GM19099 (cell line): ENCODE measurements at regions not wholly inside any gene's neighbourhood (a gene's known extent, or its start where the extent isn't known, plus 50 kb on each side); places are given as distances from the start of the nearest gene placed in this dataset.

Experiments
- POLR2A ChIP-seq: IDR thresholded peaks from 3 replicates; pipeline ENCODE4 v1.6.1; 2011; ENCODE audit warnings: low read depth; ENCODE audit not compliant: insufficient read length; ENCODE audit errors: extremely low read depth

DNA sequence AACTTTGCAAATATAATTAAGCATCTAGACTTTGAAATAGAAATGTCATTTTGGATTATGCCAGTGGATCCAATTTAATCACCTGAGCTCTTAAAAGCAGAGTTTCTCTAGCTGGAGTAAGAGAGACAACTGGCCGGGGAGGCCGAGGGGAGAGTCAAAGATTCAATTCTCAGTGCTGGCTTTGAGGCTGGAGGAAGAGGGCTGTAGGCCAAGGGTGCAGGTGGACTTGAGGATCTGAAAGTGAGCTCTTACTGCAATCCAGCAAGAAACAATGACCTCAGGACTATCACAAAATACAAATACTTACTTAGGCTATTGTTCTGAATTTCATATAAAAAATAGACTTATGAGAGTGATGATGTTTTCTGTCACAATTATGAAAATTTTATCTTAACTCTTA is 814.5 kb downstream of the CBLN2 start:
- no peak for TF ChIP-seq POLR2A

DNA sequence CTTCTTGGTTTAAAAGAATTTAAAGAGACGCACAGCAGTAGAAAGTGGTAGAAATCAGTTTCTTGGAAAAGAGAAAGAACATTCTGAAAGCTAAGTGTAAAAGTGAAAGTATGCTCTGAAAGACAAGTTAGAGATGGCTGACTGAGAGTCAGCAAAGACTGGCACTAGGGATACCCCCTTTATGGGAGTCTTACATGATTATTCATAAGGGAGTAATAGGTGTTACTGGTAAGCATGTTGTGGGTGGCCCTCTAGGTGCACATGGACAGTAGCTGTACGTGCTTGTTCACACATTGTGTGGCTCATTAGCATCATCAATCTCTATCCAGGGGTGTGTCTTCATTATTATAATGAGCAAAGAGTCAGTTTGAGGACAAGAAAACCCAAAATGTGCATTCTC is 816.2 kb downstream of the CBLN2 start:
- no peak for TF ChIP-seq POLR2A

DNA sequence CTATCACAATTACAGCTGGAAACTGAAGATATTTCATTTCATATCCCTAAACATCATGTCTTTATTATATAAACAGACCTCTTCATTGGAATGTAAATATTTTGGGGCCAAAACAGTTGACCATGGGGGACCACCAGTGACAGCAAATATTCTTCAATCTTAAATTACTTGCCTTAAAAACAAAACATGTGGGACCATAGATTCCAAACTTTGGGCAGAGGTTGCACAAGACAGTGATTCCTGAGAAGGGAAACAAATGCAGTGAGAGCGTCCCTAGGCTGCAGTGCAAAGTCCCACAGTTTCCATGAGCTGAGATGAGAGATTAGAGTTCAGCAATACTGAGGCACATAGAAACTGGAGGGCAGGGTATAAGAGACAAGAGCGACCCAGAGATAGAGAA is 818.9 kb downstream of the CBLN2 start:
- no peak for TF ChIP-seq POLR2A

DNA sequence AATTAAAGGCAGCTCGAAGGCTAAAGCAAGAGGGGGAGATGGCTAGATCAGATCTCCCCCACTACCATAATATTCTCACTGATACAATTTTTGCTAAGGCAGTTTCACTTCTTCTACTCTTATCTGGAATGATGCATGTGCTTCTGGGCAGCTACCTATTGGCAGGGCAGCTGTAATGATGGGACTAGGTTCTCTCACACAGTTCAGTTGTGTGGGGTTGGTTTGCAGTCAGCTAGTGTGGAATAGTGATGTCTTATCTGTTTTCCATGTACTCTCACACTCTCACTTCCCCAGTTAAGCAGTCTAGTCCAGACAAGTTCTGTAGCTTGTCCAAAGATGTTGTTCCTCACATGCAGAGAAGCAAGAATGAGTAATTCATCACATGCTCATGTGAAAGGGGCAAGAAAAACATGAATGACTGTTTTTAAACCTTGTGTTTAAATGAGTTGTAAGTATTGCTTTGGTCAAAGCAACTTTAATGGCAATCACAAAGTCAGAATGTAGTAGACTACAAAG is 836.1 kb downstream of the CBLN2 start:
- TF ChIP-seq POLR2A: no peak

DNA sequence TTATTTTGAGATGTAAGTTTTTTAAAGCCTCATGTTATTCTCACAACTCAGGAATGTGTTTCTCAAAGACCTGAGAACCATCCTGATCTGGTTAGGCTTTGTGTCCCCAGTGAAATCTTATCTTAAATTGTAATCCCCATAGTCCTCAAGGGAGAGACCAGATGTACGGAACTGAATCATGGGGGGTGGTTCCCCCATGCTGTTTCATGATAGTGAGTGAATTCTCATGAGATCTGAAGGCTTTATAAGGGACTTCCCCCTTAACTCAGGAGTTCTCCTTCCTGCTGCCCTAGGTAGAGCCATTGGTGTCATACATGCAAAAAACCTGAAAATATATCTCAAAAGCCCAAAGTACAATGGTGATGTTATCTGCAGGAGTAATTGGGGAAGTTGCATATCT is 836.7 kb downstream of the CBLN2 start:
- TF ChIP-seq POLR2A: no peak

DNA sequence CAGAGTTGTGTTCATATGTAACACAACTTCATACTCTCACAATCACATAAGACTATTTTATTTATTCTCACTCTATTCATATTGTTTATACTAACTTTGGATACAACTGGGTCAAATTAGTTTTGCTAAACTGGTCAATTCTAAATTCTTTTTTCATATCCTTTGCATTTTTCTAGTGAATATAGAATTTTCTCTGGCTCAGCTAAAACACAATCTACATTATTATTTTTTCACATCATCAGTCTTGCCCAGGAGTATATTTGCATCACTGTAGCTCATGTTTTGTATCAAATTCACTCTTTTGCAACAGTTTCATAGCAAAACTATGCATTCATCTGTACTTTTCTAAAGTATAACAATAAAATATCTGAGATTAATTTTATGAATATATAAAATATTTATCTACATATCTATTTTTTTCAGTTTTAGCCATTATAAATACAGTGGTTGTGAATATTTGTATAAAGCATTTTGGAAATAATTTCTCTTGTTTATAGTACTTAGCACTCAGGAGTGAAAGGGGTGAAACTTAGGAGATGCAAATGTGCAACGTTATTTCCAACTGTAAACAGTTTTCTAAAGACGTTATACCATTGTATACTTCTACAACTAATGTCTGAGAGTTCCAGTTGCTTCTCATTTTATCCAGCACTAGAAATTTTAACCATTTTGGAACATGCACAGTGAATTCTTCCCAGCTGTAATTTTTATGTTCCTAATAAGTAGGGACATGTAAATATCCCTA is 854.6 kb downstream of the CBLN2 start:
- TF ChIP-seq POLR2A: no peak

DNA sequence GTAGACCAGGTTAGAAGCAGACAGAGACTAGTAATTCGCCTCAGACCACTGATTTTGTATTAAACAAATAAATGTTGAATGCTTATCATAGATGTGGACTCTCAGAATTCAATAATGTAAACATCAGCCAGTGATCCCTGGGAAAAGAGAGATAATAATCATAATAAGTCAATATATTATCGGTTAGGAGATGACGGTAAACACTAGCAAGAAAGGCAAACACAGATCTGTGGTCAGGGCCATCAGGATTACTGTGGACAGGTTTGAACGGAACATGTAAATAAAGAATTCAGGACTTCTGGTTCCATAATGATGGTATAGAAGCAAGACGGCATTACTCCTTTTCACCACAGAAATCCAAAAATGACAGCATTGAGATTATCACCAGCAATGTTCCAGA is 861.6 kb downstream of the CBLN2 start:
- TF ChIP-seq POLR2A: no peak

DNA sequence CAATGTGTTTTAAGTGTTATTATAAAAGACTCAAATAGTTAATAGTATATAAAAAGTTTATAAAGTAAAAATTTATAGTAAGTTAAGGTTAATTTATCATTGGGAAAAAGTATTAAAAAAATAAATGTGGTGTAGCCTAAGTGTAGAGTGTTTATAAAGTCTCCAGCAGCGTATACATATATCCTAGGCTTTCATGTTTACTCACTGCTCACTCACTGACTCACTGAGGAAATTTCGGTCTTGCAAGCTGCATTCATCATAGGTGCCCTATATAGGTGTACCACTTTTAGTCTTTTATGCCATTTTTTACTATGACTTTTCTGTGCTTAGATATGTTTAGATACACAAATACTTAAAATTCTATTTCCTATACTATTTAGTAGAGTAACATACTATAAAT is 866.0 kb downstream of the CBLN2 start:
- TF ChIP-seq POLR2A: no peak

DNA sequence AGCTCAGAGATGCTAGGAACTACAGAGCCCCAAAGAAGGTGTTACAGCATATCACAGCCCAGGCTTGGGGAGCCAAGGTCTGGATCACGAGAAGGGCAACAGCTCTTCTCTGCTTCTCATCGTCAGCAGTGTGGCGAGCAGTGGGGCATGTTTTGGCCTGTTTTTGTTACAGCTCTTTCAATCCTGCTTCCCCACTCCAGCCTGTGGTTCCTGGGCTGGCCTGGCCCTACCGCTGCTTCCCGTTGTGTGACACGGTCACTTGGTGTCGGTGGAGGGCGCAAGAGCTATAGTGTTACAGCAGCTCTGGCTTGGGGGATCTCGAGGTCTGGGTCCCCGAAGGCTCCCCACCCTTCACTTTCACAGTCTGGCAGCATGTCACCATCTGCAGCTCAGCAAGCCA is 870.2 kb downstream of the CBLN2 start:
- TF ChIP-seq POLR2A: no peak

DNA sequence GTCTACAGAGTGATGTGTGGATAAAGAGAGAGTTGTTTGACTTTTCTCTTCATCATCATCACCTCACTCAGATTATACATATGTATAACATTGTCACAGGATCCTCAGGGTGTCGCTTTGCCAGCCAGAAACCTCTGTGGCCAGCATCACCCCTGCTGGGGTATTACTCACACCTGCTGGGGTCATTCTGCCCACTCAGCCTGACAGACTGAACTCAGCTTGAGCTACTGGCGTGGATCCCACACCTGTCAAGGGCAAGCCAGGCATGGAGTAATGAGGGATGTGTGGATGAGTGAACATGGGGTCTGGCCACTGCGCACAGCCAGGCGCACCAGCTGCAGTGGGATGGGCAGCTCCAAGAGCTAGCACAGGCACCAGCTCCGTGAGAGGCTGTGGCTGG is 870.6 kb downstream of the CBLN2 start:
- no peak for TF ChIP-seq POLR2A

DNA sequence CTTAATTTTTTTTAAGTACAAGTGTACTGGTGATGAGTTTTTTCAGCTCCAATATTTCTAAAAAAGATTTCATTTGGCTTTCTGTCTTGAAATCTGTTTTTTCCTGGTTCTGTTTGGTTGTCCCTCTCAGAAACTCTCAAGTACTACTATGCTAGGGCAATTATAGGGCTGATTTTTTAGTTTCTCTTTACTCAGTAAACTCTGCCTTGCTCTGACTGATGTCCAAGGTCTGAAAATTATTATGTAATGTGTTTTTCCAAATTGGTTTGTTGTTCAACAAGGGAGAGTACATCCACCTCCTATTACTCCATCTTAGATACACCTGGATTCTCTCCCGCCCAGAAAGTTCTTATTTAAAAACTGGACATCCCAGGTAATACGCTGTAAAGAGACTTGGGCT is 877.7 kb downstream of the CBLN2 start:
- TF ChIP-seq POLR2A: no peak

DNA sequence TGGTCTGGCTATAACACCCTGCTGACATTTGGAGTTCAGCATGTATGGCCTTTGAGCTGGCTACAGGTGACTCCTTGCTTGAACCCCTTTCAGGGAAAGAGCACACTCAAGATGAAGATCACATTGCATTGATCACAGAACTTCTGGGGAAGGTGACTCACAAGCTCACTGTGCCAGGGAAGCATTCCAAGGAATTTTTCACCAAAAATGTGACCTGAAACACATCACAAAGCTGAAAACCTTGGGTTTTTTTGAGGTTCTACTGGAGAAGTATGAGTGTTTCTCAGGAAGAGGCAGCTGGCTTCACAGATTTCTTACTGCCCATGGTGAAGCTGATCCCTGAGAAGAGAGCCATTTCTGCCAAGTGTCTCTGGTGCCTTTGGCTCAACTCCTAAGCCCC is 879.0 kb downstream of the CBLN2 start:
- TF ChIP-seq POLR2A: no peak

DNA sequence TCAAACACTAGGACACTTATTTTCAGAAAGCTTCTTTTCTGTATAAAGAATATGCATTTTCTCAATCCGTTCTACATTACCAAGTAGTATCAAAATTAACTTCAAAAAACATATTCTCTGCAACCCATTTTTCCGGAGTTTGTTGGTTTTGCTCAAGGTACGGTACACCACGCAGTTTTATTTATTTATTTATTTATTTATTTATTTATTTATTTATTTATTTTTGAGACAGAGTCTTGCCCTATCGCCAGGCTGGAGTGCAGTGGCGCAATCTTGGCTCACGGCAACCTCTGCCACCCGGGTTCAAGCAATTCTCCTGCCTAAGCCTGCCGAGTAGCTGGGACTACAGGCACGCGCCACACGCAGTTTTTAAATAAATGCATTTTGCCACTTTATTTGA is 900.3 kb downstream of the CBLN2 start:
- TF ChIP-seq POLR2A: no peak

DNA sequence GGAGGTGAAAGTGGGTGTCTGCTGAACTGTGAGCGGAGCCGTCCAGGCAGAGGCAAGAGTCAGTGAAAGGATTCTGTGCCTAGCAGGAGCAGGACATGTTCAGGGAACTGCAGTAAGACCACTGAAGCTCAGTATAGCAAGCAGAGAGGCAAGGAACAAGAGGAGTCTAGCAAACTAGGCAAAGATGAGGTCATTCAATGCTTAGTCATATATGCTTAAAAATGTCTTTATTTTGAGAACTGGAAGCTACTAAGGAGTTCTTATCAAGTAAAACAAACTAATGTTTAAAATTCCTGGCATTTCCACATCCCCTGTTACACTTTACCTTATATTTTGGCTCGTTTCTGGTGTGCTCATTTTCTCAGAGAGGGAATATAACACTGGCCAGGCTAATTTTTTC is 913.4 kb downstream of the CBLN2 start:
- TF ChIP-seq POLR2A: no peak

DNA sequence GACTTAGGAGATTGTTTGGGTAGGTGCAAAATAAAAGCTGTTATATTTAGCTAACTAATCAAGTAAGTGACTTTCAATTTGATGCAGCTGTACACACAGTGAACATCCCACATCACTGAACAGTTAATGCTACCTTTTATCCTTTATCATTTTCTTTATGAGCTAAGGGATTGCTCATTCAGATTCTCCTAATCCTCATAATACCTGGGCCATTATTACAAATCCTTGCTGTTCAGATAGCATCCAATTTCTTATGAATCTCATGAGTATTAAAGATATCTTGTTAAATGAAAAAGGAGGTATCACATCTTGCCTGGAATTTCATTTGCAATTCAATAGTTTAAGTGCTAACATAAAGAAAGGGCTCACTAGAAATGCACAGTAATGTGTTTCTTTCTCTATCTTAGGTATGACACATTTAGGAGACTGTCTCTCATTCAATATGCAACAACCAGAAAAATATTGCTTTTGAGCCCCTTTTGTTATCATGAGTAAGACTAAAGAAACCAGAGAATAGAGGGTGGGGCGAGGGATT is 918.5 kb downstream of the CBLN2 start:
- no peak for TF ChIP-seq POLR2A

DNA sequence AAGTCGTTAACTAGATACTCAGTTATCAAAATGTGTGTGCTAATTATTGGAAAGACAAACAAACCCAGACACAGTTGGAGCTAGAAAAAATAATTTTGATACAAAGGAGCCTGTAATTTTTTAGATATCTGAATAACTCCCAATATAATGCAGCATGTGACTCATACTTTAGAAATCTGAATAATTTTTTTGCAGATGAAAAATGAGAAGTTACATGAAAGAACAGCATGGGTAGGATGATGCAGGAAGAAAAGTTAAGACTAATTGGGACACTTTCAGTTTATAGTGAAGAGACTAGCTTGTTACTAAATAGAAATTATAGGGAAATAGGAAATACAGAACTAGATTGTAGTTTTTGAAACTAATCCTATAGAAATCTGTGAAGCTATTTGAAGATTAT is 945.8 kb downstream of the CBLN2 start:
- no peak for TF ChIP-seq POLR2A

DNA sequence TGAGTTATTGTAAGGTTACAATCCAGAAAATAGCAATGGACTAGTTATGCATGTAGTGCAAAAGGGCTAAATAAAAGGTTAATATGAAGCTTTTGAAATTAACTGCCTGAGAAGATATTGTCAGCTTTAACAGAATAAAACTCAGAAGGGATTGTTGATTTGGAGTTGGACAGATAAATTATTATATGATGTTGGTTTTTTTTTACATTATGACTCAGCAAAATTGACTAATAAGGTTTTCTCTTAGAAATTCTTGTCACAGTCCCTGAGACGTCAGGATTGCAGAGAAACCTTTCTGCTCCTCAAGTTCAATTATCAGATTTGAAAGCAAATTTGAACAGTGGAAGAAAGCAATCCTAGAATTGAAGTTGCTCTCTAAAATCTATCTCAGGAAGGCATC is 946.9 kb downstream of the CBLN2 start:
- TF ChIP-seq POLR2A: no peak

DNA sequence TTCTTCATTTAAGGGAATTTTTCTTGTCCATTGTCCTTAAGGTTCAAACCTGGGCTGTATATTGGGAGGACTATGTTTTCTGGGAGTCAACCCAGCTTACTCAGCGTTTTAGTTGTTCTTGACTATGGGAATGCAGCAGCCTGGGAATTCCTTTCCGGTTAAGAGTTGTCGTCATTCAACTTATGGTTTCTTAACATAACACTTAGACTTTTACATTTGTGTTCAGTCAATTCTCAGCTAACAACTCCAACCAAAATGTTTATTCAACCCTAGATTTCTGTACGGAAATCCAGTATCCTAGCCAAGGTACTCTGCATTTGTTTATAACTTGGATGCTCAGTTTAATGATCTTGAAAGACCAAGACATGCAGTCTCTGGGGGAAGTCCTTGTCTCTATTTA is 960.9 kb downstream of the CBLN2 start:
- TF ChIP-seq POLR2A: no peak

DNA sequence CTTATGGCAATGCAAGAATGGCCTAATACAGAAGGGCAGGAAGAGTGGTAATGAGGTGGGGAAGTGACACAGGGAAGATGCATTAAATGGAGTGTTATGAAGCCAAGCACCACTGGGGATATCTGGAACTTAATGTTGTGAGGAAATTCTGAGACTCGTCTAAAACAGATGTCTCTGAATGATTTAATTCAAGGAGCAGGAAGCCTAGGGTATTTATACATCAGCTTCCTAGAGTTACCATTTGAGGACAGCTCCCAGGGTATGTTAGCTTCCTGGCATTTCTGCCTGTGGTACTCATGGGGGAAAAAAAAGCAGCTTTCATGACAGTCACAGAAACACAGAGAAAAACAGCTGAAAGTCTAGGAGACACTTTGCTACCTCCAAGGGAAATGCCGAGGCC is 989.5 kb downstream of the CBLN2 start:
- TF ChIP-seq POLR2A: no peak
